Pancreas (tissue), 10 donors: ENCODE measurements at regions not wholly inside any gene's neighbourhood (a gene's known extent, or its start where the extent isn't known, plus 50 kb on each side); places are given as distances from the start of the nearest gene placed in this dataset.

Experiments used
- ATAC-seq, 4 donors: fragments of 200-7000 bp; cut with Tn5 transposase; one replicate each; pipeline versions ENCODE4 v1.8.0 to v1.9.1; 2020; ENCODE audit warnings: mild to moderate bottlenecking in 4 of 4, moderate library complexity in 4 of 4
- DNase-seq, 6 donors: peaks; one replicate each; pipeline ENCODE4 v3.0.0-alpha.2; 2020
- FAIRE-seq: peaks from 2 replicates; lab custom pipeline; 2012; peaks lifted over from hg19 to GRCh38; lab: Jason Lieb, UNC
- H3K27ac ChIP-seq, 4 donors: fragments of 200-600 bp; sonication (generic); 1 replicate in 3 of 4; 2 replicates in 1 of 4; pipeline versions ENCODE4 v1.5.0 to v1.8.0; 2020
- H3K27me3 ChIP-seq, 4 donors: fragments of 200-600 bp; one replicate each; pipeline ENCODE4 v1.8.0; 2021
- H3K36me3 ChIP-seq, 3 donors: fragments of 200-600 bp; sonication (generic) in 1 of 3; one replicate each; pipeline versions ENCODE4 v1.5.0 to v1.8.0; 2020 to 2021
- H3K4me1 ChIP-seq, 3 donors: fragments of 200-600 bp; one replicate each; pipeline ENCODE4 v1.8.0; 2021
- H3K4me3 ChIP-seq, 4 donors: fragments of 200-600 bp; sonication (generic) in 2 of 4; one replicate each; pipeline versions ENCODE4 v1.5.0 to v1.8.0; 2020 to 2021
- H3K9me3 ChIP-seq, 4 donors: fragments of 200-600 bp; one replicate each; pipeline ENCODE4 v1.8.0; 2021
- CTCF ChIP-seq, 4 donors: fragments of 200-600 bp; sonication (generic) in 3 of 4; IDR thresholded peaks; one replicate each; pipeline versions ENCODE4 v1.5.0 to v1.8.0; 2021; ENCODE audit warnings: antibody characterized with exemption in 4 of 4
- WGBS, 2 donors: extraction: QIAGEN DNeasy Blood & Tissue Kit; methylation state at CpG; one replicate each; pipeline ENCODE4 v1.1.7; 2013; 5-methylcytosine and 5-hydroxymethylcytosine counted together
- intact Hi-C, 3 donors: fragments of 100-400 bp; cut with DNase I; formaldehyde crosslinking; loops; one replicate each; pipeline versions ENCODE4 v1.11.1 to v1.14.2; 2022
- donor health status: healthy with polysubstance abuse.
- donor health status: DM: no; HTN: no; CAD: no; lungs with moderate emphysema.
- donor health status: DM: no; HTN: no; CAD: no.
- donor health status: control.
- donor health status: control.
- donor health status: Bipolar disorder and iron deficiency.
- donor health status: DM: yes; HTN: yes; CAD: no.
- donor health status: DM: no; HTN: no; CAD: no.
- donor health status: DM: no; HTN: no; CAD: no.
- donor health status: DM: yes; HTN: yes; CAD: no.

GRCh38 chr12:22967171-22967570, 342.2 kb downstream of the ETNK1 start:
- Histone ChIP-seq H3K27ac (no peak overlapping the region), H3K27me3 (no peaks in the 10 kb centered on the region), H3K4me1 (no peaks in the 10 kb centered on the region), H3K36me3 (no peaks in the 10 kb centered on the region), H3K9me3 (no peaks in the 10 kb centered on the region), H3K4me3 (no peak overlapping the region)
- no peak for FAIRE-seq
- intact Hi-C loops: no loop called here
- no peak for TF ChIP-seq CTCF (IDR thresholded peaks at IDR 0.05)
- ATAC-seq: no peak
- no peak for DNase-seq

DNA sequence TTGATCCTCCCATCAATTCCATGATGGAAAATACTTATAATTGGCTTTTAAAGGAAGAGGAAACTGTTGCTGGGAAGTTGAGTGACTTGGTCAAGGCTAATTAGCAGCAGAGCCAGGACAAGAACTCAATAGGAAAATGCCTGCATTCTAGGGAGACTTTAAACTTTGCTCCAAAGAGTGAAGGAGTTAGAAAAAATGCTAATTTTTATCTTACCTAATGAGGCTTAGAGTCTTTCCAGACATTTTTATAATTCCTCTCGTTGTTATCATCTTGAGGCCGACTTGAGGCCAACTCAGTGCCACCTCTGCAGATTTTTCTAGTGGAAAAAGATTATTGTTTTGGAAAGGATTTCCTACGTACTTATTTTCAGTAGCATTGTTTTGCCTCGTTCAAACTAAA, 344.6 kb downstream of the ETNK1 start:
- DNase-seq: no peak
- no peaks in the 10 kb centered on the region for H3K27me3 ChIP-seq
- intact Hi-C loops: no loop called here
- FAIRE-seq: no peak
- no peaks in the 10 kb centered on the region for H3K4me1 ChIP-seq
- no peaks in the 10 kb centered on the region for H3K36me3 ChIP-seq
- ATAC-seq: no peak
- H3K9me3 ChIP-seq: no peaks in the 10 kb centered on the region
- no peak for TF ChIP-seq CTCF (IDR thresholded peaks at IDR 0.05)
- no peak overlapping the region for H3K4me3 ChIP-seq
- WGBS, 2 donors: 49 to 64% methylated on average over 4 of the region's 4 CpGs
- H3K27ac ChIP-seq: no peak overlapping the region

- Histone ChIP-seq H3K9me3 (no peaks in the 10 kb centered on the region), H3K36me3 (no peaks in the 10 kb centered on the region), H3K4me1 (no peaks in the 10 kb centered on the region), H3K4me3 (no peak overlapping the region), H3K27ac (no peak overlapping the region), H3K27me3 (no peaks in the 10 kb centered on the region)
- DNase-seq: no peak
- ATAC-seq: no peak
- 54 to 62% methylated on average over 6 of the region's 6 CpGs for WGBS, 2 donors
- TF ChIP-seq CTCF (IDR thresholded peaks at IDR 0.05): no peak
- no peak for FAIRE-seq
- intact Hi-C loops: no loop called here
Measured at GRCh38 chr12:22971247-22971646, 346.3 kb downstream of the ETNK1 start.

DNA sequence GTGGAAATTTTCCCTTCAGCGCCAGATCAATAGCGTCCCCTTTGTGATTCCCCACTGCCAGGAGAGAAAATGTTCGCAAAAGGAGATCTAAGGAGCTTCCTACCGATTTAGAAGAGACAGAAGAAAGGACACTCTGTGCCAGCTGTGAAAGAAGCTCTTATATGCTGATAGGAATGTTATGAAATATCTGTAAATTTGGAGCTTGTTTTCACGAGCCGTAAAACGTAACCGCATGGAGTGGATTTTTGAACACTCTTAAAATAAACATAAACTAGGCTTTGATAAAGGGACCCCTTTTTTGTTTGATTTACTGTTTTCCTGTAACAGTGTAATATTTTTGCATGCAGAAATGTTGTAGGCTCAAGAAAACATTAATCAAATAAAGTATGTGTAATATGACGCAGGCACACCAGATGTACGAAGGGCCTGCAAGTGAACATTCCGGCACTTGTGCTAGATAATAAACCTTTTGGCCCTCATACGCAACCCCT, 346.8 kb downstream of the ETNK1 start:
- H3K4me3 ChIP-seq: no peak overlapping the region
- peak in 1 of 4 donors; percentile 25 for ATAC-seq
- TF ChIP-seq CTCF (IDR thresholded peaks at IDR 0.05): no peak
- intact Hi-C loops: no loop called here
- no peaks in the 10 kb centered on the region for H3K9me3 ChIP-seq
- no peak for DNase-seq
- FAIRE-seq: no peak
- H3K27me3 ChIP-seq: no peaks in the 10 kb centered on the region
- no peak overlapping the region for H3K27ac ChIP-seq
- 23% methylated on average over 12 of the region's 12 CpGs for WGBS, 2 donors
- no peaks in the 10 kb centered on the region for H3K36me3 ChIP-seq
- H3K4me1 ChIP-seq: no peaks in the 10 kb centered on the region

- FAIRE-seq: no peak
- H3K27me3 ChIP-seq: peaks cover 0 to 9% (median 0%) of the 10 kb centered on the region in 4 donors
Measured at GRCh38 chr12:22974865-22975264, 349.9 kb downstream of the ETNK1 start.

More at GRCh38 chr12:22974865-22975264, 349.9 kb downstream of the ETNK1 start:
- DNase-seq (no peak), ATAC-seq (no peak)
- Histone ChIP-seq H3K9me3 (peaks cover 0 to 3% (median 0%) of the 10 kb centered on the region in 4 donors), H3K4me3 (no peak overlapping the region), H3K36me3 (no peaks in the 10 kb centered on the region), H3K4me1 (no peaks in the 10 kb centered on the region), H3K27ac (no peak overlapping the region)
- no peak for TF ChIP-seq CTCF (IDR thresholded peaks at IDR 0.05)
- intact Hi-C loops: no loop called here
